ENCODE measurements at regions not wholly inside any gene's neighbourhood (a gene's known extent, or its start where the extent isn't known, plus 50 kb on each side); places are given as distances from the start of the nearest gene placed in this dataset.
"Not testable (repeated sequence)": the region's sequence is repeated elsewhere in the genome, so short reads cannot be mapped to it uniquely, and the experiment has no call there.

GRCh38 chr9:41075671-41076070 lies 52.8 kb downstream of the FOXD4L6 start:
- DNase-seq (ENCODE audit: low spot score) = not testable (repeated sequence)

- DNase-seq (ENCODE audit: low spot score) = peak; percentile 19
These were observed 54.0 kb downstream of the FOXD4L6 start for GRCh38 chr9:41074356-41074942.

GRCh38 chr9:41073471-41074243 lies 54.8 kb downstream of the FOXD4L6 start:
- not testable (repeated sequence) for DNase-seq (ENCODE audit: low spot score)

- DNase-seq (ENCODE audit: low spot score) = not testable (repeated sequence)
These were observed 64.2 kb downstream of the FOXD4L6 start for GRCh38 chr9:41064125-41064795.

GRCh38 chr9:41063243-41063642 lies 65.2 kb downstream of the FOXD4L6 start:
- not testable (repeated sequence) for DNase-seq (ENCODE audit: low spot score)

- not testable (repeated sequence) for DNase-seq (ENCODE audit: low spot score)
These were observed 68.9 kb downstream of the FOXD4L6 start for GRCh38 chr9:41059603-41060002.

- not testable (repeated sequence) for DNase-seq (ENCODE audit: low spot score)
These were observed 74.7 kb downstream of the FOXD4L6 start for GRCh38 chr9:41053666-41054363.

GRCh38 chr9:41048672-41049071 lies 79.8 kb downstream of the FOXD4L6 start:
- not testable (repeated sequence) for DNase-seq (ENCODE audit: low spot score)

GRCh38 chr9:41047792-41048191 lies 80.7 kb downstream of the FOXD4L6 start:
- DNase-seq (ENCODE audit: low spot score) = not testable (repeated sequence)

GRCh38 chr9:41044930-41045329 lies 83.6 kb downstream of the FOXD4L6 start:
- not testable (repeated sequence) for DNase-seq (ENCODE audit: low spot score)

- not testable (repeated sequence) for DNase-seq (ENCODE audit: low spot score)
These were observed 85.0 kb downstream of the FOXD4L6 start for GRCh38 chr9:41043433-41043832.

GRCh38 chr9:41042111-41042510 lies 86.4 kb downstream of the FOXD4L6 start:
- DNase-seq (ENCODE audit: low spot score) = not testable (repeated sequence)

GRCh38 chr9:41040705-41041342 lies 87.7 kb downstream of the FOXD4L6 start:
- DNase-seq (ENCODE audit: low spot score) = not testable (repeated sequence)

GRCh38 chr9:41035276-41035675 lies 93.2 kb downstream of the FOXD4L6 start:
- DNase-seq (ENCODE audit: low spot score) = not testable (repeated sequence)

- not testable (repeated sequence) for DNase-seq (ENCODE audit: low spot score)
These were observed 93.7 kb downstream of the FOXD4L6 start for GRCh38 chr9:41034699-41035197.

- DNase-seq (ENCODE audit: low spot score) = not testable (repeated sequence)
These were observed 94.6 kb downstream of the FOXD4L6 start for GRCh38 chr9:41033877-41034276.

GRCh38 chr9:41033360-41033759 lies 95.1 kb downstream of the FOXD4L6 start:
- DNase-seq (ENCODE audit: low spot score) = not testable (repeated sequence)

- not testable (repeated sequence) for DNase-seq (ENCODE audit: low spot score)
These were observed 101.4 kb downstream of the FOXD4L6 start for GRCh38 chr9:41026912-41027676.

GRCh38 chr9:41022365-41022764 lies 106.1 kb downstream of the FOXD4L6 start:
- not testable (repeated sequence) for DNase-seq (ENCODE audit: low spot score)

GRCh38 chr9:41019858-41020562 lies 108.5 kb downstream of the FOXD4L6 start:
- not testable (repeated sequence) for DNase-seq (ENCODE audit: low spot score)
